Nephron progenitor cell (in vitro differentiated cells): ENCODE measurements at regions not wholly inside any gene's neighbourhood (a gene's known extent, or its start where the extent isn't known, plus 50 kb on each side); places are given as distances from the start of the nearest gene placed in this dataset.
A peak's percentile ranks its signal among the peaks of the same experiment; 100 is the strongest.

Experiments used
- DNase-seq: peaks from one replicate; pipeline ENCODE4 v3.0.0; 2021
- H3K27ac Mint-ChIP-seq: 2 replicates; pipeline ENCODE4 v1.8.0; 2021; ENCODE audit warnings: mild to moderate bottlenecking, moderate library complexity, mixed read lengths
- H3K27me3 Mint-ChIP-seq: 2 replicates; pipeline ENCODE4 v1.8.0; 2021; ENCODE audit warnings: mild to moderate bottlenecking, low read depth, mixed read lengths; ENCODE audit not compliant: poor library complexity
- H3K36me3 Mint-ChIP-seq: 2 replicates; pipeline ENCODE4 v1.8.0; 2021; ENCODE audit warnings: low read depth, mixed read lengths
- H3K4me1 Mint-ChIP-seq: 2 replicates; pipeline ENCODE4 v1.8.0; 2021; ENCODE audit warnings: mixed read lengths
- H3K4me3 Mint-ChIP-seq: 2 replicates; pipeline ENCODE4 v1.8.0; 2021; ENCODE audit warnings: mild to moderate bottlenecking, moderate library complexity, mixed read lengths
- H3K9me3 Mint-ChIP-seq: 2 replicates; pipeline ENCODE4 v1.8.0; 2021; ENCODE audit warnings: mild to moderate bottlenecking, moderate library complexity, mixed read lengths
- CTCF ChIP-seq: fragments of 200-600 bp; sonication (generic); IDR thresholded peaks from 2 replicates; pipeline ENCODE4 v1.5.0; 2021; ENCODE audit warnings: antibody characterized with exemption

- H3K4me1 Mint-ChIP-seq = peaks cover 26% of the 10 kb centered on the region
- H3K9me3 Mint-ChIP-seq = peaks cover 6% of the 10 kb centered on the region
- H3K4me3 Mint-ChIP-seq = no peak overlapping the region
- TF ChIP-seq CTCF = no peak
- no peaks in the 10 kb centered on the region for H3K36me3 Mint-ChIP-seq
- no peak for DNase-seq
- no peak overlapping the region for H3K27ac Mint-ChIP-seq
- peaks cover 3% of the 10 kb centered on the region for H3K27me3 Mint-ChIP-seq
These were observed 1168.3 kb upstream of the PCDH7 start for GRCh38 chr4:29551821-29552220.

- TF ChIP-seq CTCF = no peak
- H3K4me1 Mint-ChIP-seq = peaks cover 35% of the 10 kb centered on the region
- DNase-seq = no peak
- H3K27me3 Mint-ChIP-seq = peaks cover 3% of the 10 kb centered on the region
- H3K9me3 Mint-ChIP-seq = no peaks in the 10 kb centered on the region
- H3K27ac Mint-ChIP-seq = no peak overlapping the region
- no peaks in the 10 kb centered on the region for H3K36me3 Mint-ChIP-seq
- no peak overlapping the region for H3K4me3 Mint-ChIP-seq
These were observed 1166.3 kb upstream of the PCDH7 start for GRCh38 chr4:29553846-29554245.

- no peak overlapping the region for H3K4me3 Mint-ChIP-seq
- no peak for DNase-seq
- peaks cover 17% of the 10 kb centered on the region for H3K9me3 Mint-ChIP-seq
- TF ChIP-seq CTCF = no peak
- no peaks in the 10 kb centered on the region for H3K36me3 Mint-ChIP-seq
- peak overlapping the region; percentile 63 for H3K27ac Mint-ChIP-seq
- peaks cover 3% of the 10 kb centered on the region for H3K27me3 Mint-ChIP-seq
- H3K4me1 Mint-ChIP-seq = peaks cover 29% of the 10 kb centered on the region
These were observed 1161.4 kb upstream of the PCDH7 start for GRCh38 chr4:29558789-29559188.

- Mint-ChIP-seq H3K9me3 (peaks cover 17% of the 10 kb centered on the region), H3K36me3 (no peaks in the 10 kb centered on the region)
These were observed 1160.9 kb upstream of the PCDH7 start for GRCh38 chr4:29559286-29559685.

GRCh38 chr4:29560452-29560851 lies 1159.7 kb upstream of the PCDH7 start:
- no peak for DNase-seq
- Mint-ChIP-seq H3K27me3 (peaks cover 7% of the 10 kb centered on the region), H3K9me3 (peaks cover 17% of the 10 kb centered on the region), H3K27ac (peak overlapping the region; percentile 92), H3K4me3 (no peak overlapping the region), H3K36me3 (no peaks in the 10 kb centered on the region), H3K4me1 (peaks cover 26% of the 10 kb centered on the region)
- no peak for TF ChIP-seq CTCF

More at GRCh38 chr4:29559286-29559685, 1160.9 kb upstream of the PCDH7 start:
- no peak for DNase-seq
- Mint-ChIP-seq H3K27ac (peak overlapping the region; percentile 63), H3K27me3 (peaks cover 3% of the 10 kb centered on the region), H3K4me1 (peaks cover 26% of the 10 kb centered on the region), H3K4me3 (no peak overlapping the region)
- no peak for TF ChIP-seq CTCF

GRCh38 chr4:29565256-29565655 lies 1154.9 kb upstream of the PCDH7 start:
- DNase-seq = no peak
- Mint-ChIP-seq H3K27me3 (peaks cover 4% of the 10 kb centered on the region), H3K4me3 (no peak overlapping the region), H3K27ac (no peak overlapping the region), H3K36me3 (no peaks in the 10 kb centered on the region), H3K4me1 (peaks cover 4% of the 10 kb centered on the region), H3K9me3 (peaks cover 17% of the 10 kb centered on the region)
- no peak for TF ChIP-seq CTCF
